Astrocyte (in vitro differentiated cells and primary cell): ENCODE measurements at regions not wholly inside any gene's neighbourhood (a gene's known extent, or its start where the extent isn't known, plus 50 kb on each side); places are given as distances from the start of the nearest gene placed in this dataset.

Source experiments
- DNase-seq: peaks from one replicate; pipeline ENCODE4 v3.0.0-alpha.2; 2010; ENCODE audit warnings: low read depth
- FAIRE-seq: peaks from 2 replicates; lab custom pipeline; 2011; peaks lifted over from hg19 to GRCh38; lab: Jason Lieb, UNC
- H2AFZ ChIP-seq: 2 replicates; pipeline ENCODE4 v1.6.0; 2012; ENCODE audit warnings: low read depth, low read length, inconsistent platforms
- H3K27ac ChIP-seq: 2 replicates; pipeline ENCODE4 v1.5.1; 2011; ENCODE audit warnings: low read depth, low read length, inconsistent platforms
- H3K27me3 ChIP-seq: 2 replicates; pipeline ENCODE4 v1.6.0; 2011; ENCODE audit warnings: low read length, inconsistent platforms; ENCODE audit not compliant: insufficient read depth
- H3K36me3 ChIP-seq: 2 replicates; pipeline ENCODE4 v1.5.1; 2011; ENCODE audit warnings: low read length, inconsistent platforms; ENCODE audit not compliant: insufficient read depth
- H3K4me1 ChIP-seq: 2 replicates; pipeline ENCODE4 v1.5.1; 2011; ENCODE audit warnings: low read length, inconsistent platforms; ENCODE audit not compliant: insufficient read depth
- H3K4me2 ChIP-seq: 2 replicates; pipeline ENCODE4 v1.6.0; 2012; ENCODE audit warnings: low read length, inconsistent platforms
- H3K4me3 ChIP-seq: 2 replicates; pipeline ENCODE4 v1.5.1; 2011; ENCODE audit warnings: low read depth, mild to moderate bottlenecking, low read length, inconsistent platforms; ENCODE audit not compliant: insufficient read depth
- H3K79me2 ChIP-seq: 2 replicates; pipeline ENCODE4 v1.6.0; 2012; ENCODE audit warnings: mild to moderate bottlenecking, low read length, inconsistent platforms; ENCODE audit not compliant: insufficient read depth
- H3K9ac ChIP-seq: 2 replicates; pipeline ENCODE4 v1.6.0; 2012; ENCODE audit warnings: mild to moderate bottlenecking, low read length, inconsistent platforms
- H3K9me3 ChIP-seq: 2 replicates; pipeline ENCODE4 v1.5.1; 2012; ENCODE audit warnings: low read depth, mild to moderate bottlenecking, low read length, inconsistent platforms; ENCODE audit not compliant: insufficient read depth
- H4K20me1 ChIP-seq: 2 replicates; pipeline ENCODE4 v1.6.0; 2012; ENCODE audit warnings: low read length, inconsistent platforms; ENCODE audit not compliant: insufficient read depth
- H3K27ac Mint-ChIP-seq: one replicate; pipeline ENCODE4 v1.8.0; 2021; ENCODE audit warnings: mild to moderate bottlenecking, mixed read lengths; ENCODE audit not compliant: unreplicated experiment
- H3K27me3 Mint-ChIP-seq: one replicate; pipeline ENCODE4 v1.8.0; 2021; ENCODE audit warnings: low read depth, mixed read lengths; ENCODE audit not compliant: unreplicated experiment
- H3K36me3 Mint-ChIP-seq: one replicate; pipeline ENCODE4 v1.8.0; 2021; ENCODE audit warnings: low read depth, mixed read lengths; ENCODE audit not compliant: unreplicated experiment
- H3K4me1 Mint-ChIP-seq: one replicate; pipeline ENCODE4 v1.8.0; 2021; ENCODE audit warnings: low read depth, mixed read lengths; ENCODE audit not compliant: unreplicated experiment
- H3K4me3 Mint-ChIP-seq: one replicate; pipeline ENCODE4 v1.8.0; 2021; ENCODE audit warnings: mild to moderate bottlenecking, moderate library complexity, mixed read lengths; ENCODE audit not compliant: unreplicated experiment
- H3K9me3 Mint-ChIP-seq: one replicate; pipeline ENCODE4 v1.8.0; 2021; ENCODE audit warnings: mild to moderate bottlenecking, mixed read lengths; ENCODE audit not compliant: unreplicated experiment
- EZH2 ChIP-seq: IDR thresholded peaks from 2 replicates; pipeline ENCODE4 v1.6.1; 2012; ENCODE audit warnings: mild to moderate bottlenecking, low read length, inconsistent platforms; ENCODE audit not compliant: insufficient read depth
- TF ChIP-seq, protein P1 (sequence below): IDR thresholded peaks from 2 replicates; pipeline ENCODE4 v1.5.1; 2011; ENCODE audit warnings: low read depth, mild to moderate bottlenecking, inconsistent platforms, low read length, moderate library complexity; ENCODE audit not compliant: insufficient read depth

- Histone ChIP-seq H3K4me2 (no peak overlapping the region), H3K27ac (no peak overlapping the region), H3K27me3 (no peaks in the 10 kb centered on the region), H3K9ac (no peak overlapping the region), H4K20me1 (no peaks in the 10 kb centered on the region), H3K79me2 (no peaks in the 10 kb centered on the region), H3K36me3 (no peaks in the 10 kb centered on the region), H3K4me1 (peaks cover 10% of the 10 kb centered on the region), H3K4me3 (no peak overlapping the region), H2AFZ (no peak overlapping the region), H3K9me3 (peaks cover 8% of the 10 kb centered on the region)
- TF ChIP-seq, protein P1, sequence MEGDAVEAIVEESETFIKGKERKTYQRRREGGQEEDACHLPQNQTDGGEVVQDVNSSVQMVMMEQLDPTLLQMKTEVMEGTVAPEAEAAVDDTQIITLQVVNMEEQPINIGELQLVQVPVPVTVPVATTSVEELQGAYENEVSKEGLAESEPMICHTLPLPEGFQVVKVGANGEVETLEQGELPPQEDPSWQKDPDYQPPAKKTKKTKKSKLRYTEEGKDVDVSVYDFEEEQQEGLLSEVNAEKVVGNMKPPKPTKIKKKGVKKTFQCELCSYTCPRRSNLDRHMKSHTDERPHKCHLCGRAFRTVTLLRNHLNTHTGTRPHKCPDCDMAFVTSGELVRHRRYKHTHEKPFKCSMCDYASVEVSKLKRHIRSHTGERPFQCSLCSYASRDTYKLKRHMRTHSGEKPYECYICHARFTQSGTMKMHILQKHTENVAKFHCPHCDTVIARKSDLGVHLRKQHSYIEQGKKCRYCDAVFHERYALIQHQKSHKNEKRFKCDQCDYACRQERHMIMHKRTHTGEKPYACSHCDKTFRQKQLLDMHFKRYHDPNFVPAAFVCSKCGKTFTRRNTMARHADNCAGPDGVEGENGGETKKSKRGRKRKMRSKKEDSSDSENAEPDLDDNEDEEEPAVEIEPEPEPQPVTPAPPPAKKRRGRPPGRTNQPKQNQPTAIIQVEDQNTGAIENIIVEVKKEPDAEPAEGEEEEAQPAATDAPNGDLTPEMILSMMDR, result no peak
- no peak for TF ChIP-seq EZH2
- Mint-ChIP-seq H3K4me1 (peaks cover 8% of the 10 kb centered on the region), H3K9me3 (peaks cover 51% of the 10 kb centered on the region), H3K27ac (no peak overlapping the region), H3K36me3 (peaks cover 20% of the 10 kb centered on the region), H3K4me3 (no peak overlapping the region), H3K27me3 (peaks cover 6% of the 10 kb centered on the region)
- FAIRE-seq (no peak), DNase-seq (no peak)
Measured at GRCh38 chr2:236670235-236670620, 100.6 kb downstream of the ACKR3 start.

- no peak overlapping the region for H3K27ac Mint-ChIP-seq
- Histone ChIP-seq H3K79me2 (no peaks in the 10 kb centered on the region), H3K36me3 (no peaks in the 10 kb centered on the region), H3K27ac (no peak overlapping the region), H3K4me3 (no peak overlapping the region), H4K20me1 (no peaks in the 10 kb centered on the region), H3K9me3 (peaks cover 5% of the 10 kb centered on the region), H2AFZ (no peak overlapping the region), H3K9ac (no peak overlapping the region), H3K27me3 (no peaks in the 10 kb centered on the region), H3K4me1 (peaks cover 17% of the 10 kb centered on the region), H3K4me2 (no peak overlapping the region)
- TF ChIP-seq, protein P1, result no peak
- TF ChIP-seq EZH2, result no peak
- FAIRE-seq (no peak), DNase-seq (no peak)
- no peak overlapping the region for H3K4me3 Mint-ChIP-seq
- peaks cover 41% of the 10 kb centered on the region for H3K9me3 Mint-ChIP-seq
- H3K4me1 Mint-ChIP-seq, result peaks cover 19% of the 10 kb centered on the region
- peaks cover 14% of the 10 kb centered on the region for H3K36me3 Mint-ChIP-seq
- peaks cover 9% of the 10 kb centered on the region for H3K27me3 Mint-ChIP-seq
Measured at GRCh38 chr2:236671896-236672562, 102.4 kb downstream of the ACKR3 start.

- H3K36me3 Mint-ChIP-seq, result peaks cover 14% of the 10 kb centered on the region
- DNase-seq, result no peak
- H3K4me1 ChIP-seq, result peaks cover 17% of the 10 kb centered on the region
- H4K20me1 ChIP-seq, result no peaks in the 10 kb centered on the region
- H3K27ac ChIP-seq, result no peak overlapping the region
- no peak for FAIRE-seq
- no peaks in the 10 kb centered on the region for H3K27me3 ChIP-seq
- H3K9ac ChIP-seq, result no peak overlapping the region
- peaks cover 5% of the 10 kb centered on the region for H3K9me3 ChIP-seq
- no peak overlapping the region for H3K4me3 ChIP-seq
- H3K79me2 ChIP-seq, result no peaks in the 10 kb centered on the region
- no peak overlapping the region for H2AFZ ChIP-seq
- peaks cover 41% of the 10 kb centered on the region for H3K9me3 Mint-ChIP-seq
- H3K4me1 Mint-ChIP-seq, result peaks cover 19% of the 10 kb centered on the region
- H3K27ac Mint-ChIP-seq, result no peak overlapping the region
- H3K36me3 ChIP-seq, result no peaks in the 10 kb centered on the region
- H3K4me2 ChIP-seq, result no peak overlapping the region
- H3K4me3 Mint-ChIP-seq, result no peak overlapping the region
- peaks cover 9% of the 10 kb centered on the region for H3K27me3 Mint-ChIP-seq
- TF ChIP-seq, protein P1, result no peak
- TF ChIP-seq EZH2, result no peak
Measured at GRCh38 chr2:236672606-236673005, 103.0 kb downstream of the ACKR3 start.
